Skeletal muscle satellite cell (primary cell): ENCODE measurements at regions not wholly inside any gene's neighbourhood (a gene's known extent, or its start where the extent isn't known, plus 50 kb on each side); places are given as distances from the start of the nearest gene placed in this dataset. TPM values are rescaled to one million over a fixed set of nuclear protein-coding genes. Genes with fewer than 3 reads are reported as not detected.

ENCODE experiments used
- H3K27me3 ChIP-seq: 2 replicates; pipeline ENCODE4 v1.7.0; 2013; ENCODE audit warnings: low read length; ENCODE audit not compliant: control insufficient read depth, insufficient read depth
- H3K36me3 ChIP-seq: 2 replicates; pipeline ENCODE4 v1.7.0; 2013; ENCODE audit warnings: mild to moderate bottlenecking, control low read depth, low read length; ENCODE audit not compliant: insufficient read depth
- H3K4me1 ChIP-seq: 2 replicates; pipeline ENCODE4 v1.7.0; 2013; ENCODE audit warnings: low read length; ENCODE audit not compliant: control insufficient read depth, insufficient read depth
- H3K4me2 ChIP-seq: 2 replicates; pipeline ENCODE4 v1.7.0; 2013; ENCODE audit warnings: mild to moderate bottlenecking, low read length
- H3K4me3 ChIP-seq: 2 replicates; pipeline ENCODE4 v1.7.0; 2013; ENCODE audit warnings: low read length
- H3K9ac ChIP-seq: 2 replicates; pipeline ENCODE4 v1.7.0; 2013; ENCODE audit warnings: mild to moderate bottlenecking, low read depth, low read length, moderate library complexity
- H3K9me3 ChIP-seq: replicated peaks from 2 replicates; pipeline ENCODE4 v1.7.0; 2013; ENCODE audit warnings: mild to moderate bottlenecking, control low read depth, low read length
- small RNA-seq: library from RNA; depleted of rRNA; stranded (forward); fragments of <200 nt; gene quantifications from one replicate; pipeline ENCODE3, GENCODE V24; 2012

DNA sequence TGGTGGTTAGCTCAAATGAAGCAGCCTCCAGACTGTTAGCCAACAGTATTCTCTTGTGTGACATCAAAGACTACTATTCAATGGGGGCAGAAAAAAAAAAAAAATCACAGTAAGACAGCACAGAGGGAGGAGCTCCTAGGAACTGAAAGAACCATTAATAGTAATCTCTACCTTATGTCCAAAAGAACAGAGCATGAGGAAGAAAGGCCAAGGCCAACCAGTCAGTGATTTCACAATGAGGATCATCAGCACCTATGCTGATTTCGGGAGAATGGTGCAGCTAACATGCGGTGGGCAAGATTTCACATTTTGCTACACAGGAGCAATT lies 66.3 kb upstream of the SOX5 start:
- no peaks in the 10 kb centered on the region for H3K27me3 ChIP-seq
- no peaks in the 10 kb centered on the region for H3K9me3 ChIP-seq
- H3K9ac ChIP-seq = no peak overlapping the region
- no peaks in the 10 kb centered on the region for H3K4me1 ChIP-seq
- no peak overlapping the region for H3K4me2 ChIP-seq
- H3K36me3 ChIP-seq = no peaks in the 10 kb centered on the region
- H3K4me3 ChIP-seq = no peak overlapping the region

GRCh38 chr12:24014915-24015832 lies 65.7 kb upstream of the SOX5 start:
- no peak overlapping the region for H3K4me2 ChIP-seq
- no peaks in the 10 kb centered on the region for H3K36me3 ChIP-seq
- no peaks in the 10 kb centered on the region for H3K9me3 ChIP-seq
- H3K27me3 ChIP-seq = no peaks in the 10 kb centered on the region
- H3K9ac ChIP-seq = no peak overlapping the region
- no peak overlapping the region for H3K4me3 ChIP-seq
- no peaks in the 10 kb centered on the region for H3K4me1 ChIP-seq

- no peaks in the 10 kb centered on the region for H3K27me3 ChIP-seq
- H3K9me3 ChIP-seq = no peaks in the 10 kb centered on the region
- H3K9ac ChIP-seq = no peak overlapping the region
- H3K4me3 ChIP-seq = no peak overlapping the region
- H3K36me3 ChIP-seq = no peaks in the 10 kb centered on the region
- H3K4me1 ChIP-seq = no peaks in the 10 kb centered on the region
- H3K4me2 ChIP-seq = no peak overlapping the region
Observed at GRCh38 chr12:24014240-24014639, 64.8 kb upstream of the SOX5 start.

GRCh38 chr12:24012528-24012927 lies 63.1 kb upstream of the SOX5 start:
- Histone ChIP-seq H3K4me3 (no peak overlapping the region), H3K4me2 (no peak overlapping the region), H3K9ac (no peak overlapping the region), H3K27me3 (no peaks in the 10 kb centered on the region), H3K9me3 (no peaks in the 10 kb centered on the region), H3K36me3 (no peaks in the 10 kb centered on the region), H3K4me1 (no peaks in the 10 kb centered on the region)

- H3K9me3 ChIP-seq = no peaks in the 10 kb centered on the region
Observed at GRCh38 chr12:24011927-24012507, 62.5 kb upstream of the SOX5 start.

DNA sequence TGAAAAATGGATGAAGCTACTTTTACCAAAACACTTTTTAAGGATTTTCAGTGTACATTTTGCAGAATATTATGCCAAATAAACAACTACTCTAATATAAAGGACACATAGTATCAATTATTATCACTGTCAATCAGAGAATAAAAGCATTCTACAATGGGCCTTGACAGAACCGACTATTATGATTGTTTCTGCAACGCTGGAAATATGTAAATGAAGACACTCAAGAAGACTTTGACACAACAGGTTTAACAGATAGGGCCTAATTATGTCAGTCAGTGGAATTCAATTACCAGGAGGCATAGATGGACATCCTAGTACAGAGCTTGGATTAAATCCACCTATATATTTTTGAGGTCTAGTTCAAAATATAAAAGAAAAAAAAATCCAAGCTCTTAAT lies 58.7 kb upstream of the SOX5 start:
- H3K4me1 ChIP-seq = no peaks in the 10 kb centered on the region
- no peaks in the 10 kb centered on the region for H3K27me3 ChIP-seq
- H3K9ac ChIP-seq = no peak overlapping the region
- no peak overlapping the region for H3K4me3 ChIP-seq
- no peak overlapping the region for H3K4me2 ChIP-seq
- H3K9me3 ChIP-seq = no peaks in the 10 kb centered on the region
- no peaks in the 10 kb centered on the region for H3K36me3 ChIP-seq

More at GRCh38 chr12:24011927-24012507, 62.5 kb upstream of the SOX5 start:
- Histone ChIP-seq H3K27me3 (no peaks in the 10 kb centered on the region), H3K36me3 (no peaks in the 10 kb centered on the region), H3K4me2 (no peak overlapping the region), H3K4me1 (no peaks in the 10 kb centered on the region), H3K4me3 (no peak overlapping the region), H3K9ac (no peak overlapping the region)

Small RNA genes lying in the stretch of these regions (small RNA-seq; reads per million reads assigned to genes)
- gene MIR920 = not detected
- gene RN7SL38P = 0.35 reads per million
